DMS79 (cell line): ENCODE measurements at regions not wholly inside any gene's neighbourhood (a gene's known extent, or its start where the extent isn't known, plus 50 kb on each side); places are given as distances from the start of the nearest gene placed in this dataset.
"Not testable (repeated sequence)": the region's sequence is repeated elsewhere in the genome, so short reads cannot be mapped to it uniquely, and the experiment has no call there.

Experiments
- DNase-seq: peaks from one replicate; lab custom pipeline; 2025; lab: John Stamatoyannopoulos, UW

DNA sequence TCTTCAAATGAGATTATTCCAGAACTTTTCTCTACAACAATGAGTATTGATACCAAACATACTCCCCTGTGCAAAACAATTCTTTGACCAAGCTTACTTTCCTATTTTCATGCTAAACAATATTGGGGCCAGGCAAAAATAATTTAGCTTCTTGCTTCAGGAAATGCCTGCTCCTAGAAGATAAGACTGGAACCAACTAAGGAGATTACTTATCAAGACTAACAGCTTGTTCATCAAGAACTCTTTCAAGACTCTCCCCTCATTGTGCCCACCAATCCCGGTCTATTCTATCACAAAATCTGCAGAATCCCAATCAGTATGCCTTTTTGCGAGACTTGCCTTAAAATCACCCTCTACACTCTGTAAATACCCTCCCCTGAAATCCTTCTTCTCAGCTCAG, 536.6 kb downstream of the RWDD3 start:
- no peak for DNase-seq

- DNase-seq, result no peak
Measured at GRCh38 chr1:95778217-95778616, 544.2 kb downstream of the RWDD3 start.

- no peak for DNase-seq
Measured at GRCh38 chr1:95780836-95781235, 546.8 kb downstream of the RWDD3 start.

GRCh38 chr1:95790136-95790535, 556.1 kb downstream of the RWDD3 start:
- no peak for DNase-seq

- no peak for DNase-seq
Measured at GRCh38 chr1:95793893-95794292, 559.9 kb downstream of the RWDD3 start.

DNA sequence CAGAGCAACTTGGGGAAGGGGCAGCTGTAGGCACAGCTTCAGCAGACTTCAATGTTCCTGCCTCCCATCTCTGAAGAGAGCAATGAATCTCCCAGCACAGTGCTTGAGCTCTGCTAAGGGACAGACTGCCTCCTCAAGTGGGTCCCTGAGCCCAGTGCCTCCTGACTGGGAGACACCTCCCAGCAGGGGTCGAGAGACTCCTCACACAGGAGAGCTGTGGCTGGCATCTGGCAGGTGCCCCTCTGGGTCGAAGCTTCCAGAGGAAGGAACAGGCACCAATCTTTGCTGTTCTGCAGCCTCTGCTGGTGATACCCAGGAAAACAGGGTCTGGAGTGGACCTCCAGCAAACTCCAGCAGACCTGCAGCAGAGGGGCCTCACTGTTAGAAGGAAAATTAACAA, 563.8 kb downstream of the RWDD3 start:
- DNase-seq, result not testable (repeated sequence)

DNA sequence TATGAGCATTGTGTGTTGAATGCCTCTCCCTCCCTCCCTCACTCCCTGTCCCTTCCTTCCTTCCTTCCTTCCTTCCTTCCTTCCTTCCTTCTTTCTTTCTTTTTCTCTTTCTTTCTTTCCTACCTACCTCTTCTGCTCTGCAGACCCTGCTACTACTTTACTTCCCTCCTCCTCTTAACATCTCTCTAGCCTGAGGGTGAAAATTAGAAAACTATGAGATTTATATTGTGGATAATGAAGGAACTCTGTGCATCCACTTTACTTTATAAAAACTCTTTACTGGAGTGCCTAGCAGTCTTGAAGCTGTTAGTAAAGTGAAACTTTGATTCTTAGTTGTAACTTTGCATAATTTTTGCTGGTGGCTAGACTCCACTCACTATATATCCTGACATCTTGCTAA, 572.2 kb downstream of the RWDD3 start:
- DNase-seq, result no peak

DNA sequence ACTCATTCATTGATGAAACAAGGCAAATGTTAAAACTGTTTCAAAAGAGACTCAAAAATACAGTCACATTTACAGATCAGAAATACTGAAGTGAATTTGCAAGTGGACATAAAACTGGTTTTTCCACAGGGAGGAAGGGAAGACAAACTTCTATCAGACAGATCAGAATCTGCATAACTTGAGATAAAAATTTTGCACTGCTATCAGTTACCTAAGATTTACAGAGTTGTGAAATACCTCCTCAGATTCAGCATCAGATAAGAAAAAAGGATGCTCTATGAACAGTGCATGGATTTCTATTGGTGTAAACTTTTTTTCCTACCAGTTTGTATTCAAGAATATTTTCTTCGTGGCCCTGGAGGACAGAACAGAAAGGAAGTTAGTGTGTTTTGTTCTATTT, 575.4 kb downstream of the RWDD3 start:
- no peak for DNase-seq

DNA sequence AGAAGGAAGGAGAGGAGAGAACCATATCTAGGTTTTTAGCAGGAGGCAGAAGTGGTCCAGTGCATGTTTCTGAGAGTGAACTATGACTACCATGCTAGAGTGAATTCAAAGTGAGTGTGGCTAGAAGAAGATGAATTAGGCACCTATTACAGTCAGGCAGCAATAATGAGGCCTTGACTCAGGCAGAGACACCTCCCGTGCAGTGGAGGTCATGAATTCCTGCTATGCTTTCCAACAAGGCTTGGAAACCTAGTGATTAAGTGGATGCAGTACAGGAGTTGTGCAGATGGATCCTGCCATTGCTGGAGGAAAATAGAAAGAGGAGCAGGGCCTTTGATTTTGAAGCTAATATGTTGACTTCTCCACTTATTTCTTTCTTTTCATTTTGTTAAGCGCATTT, 581.5 kb downstream of the RWDD3 start:
- no peak for DNase-seq

DNA sequence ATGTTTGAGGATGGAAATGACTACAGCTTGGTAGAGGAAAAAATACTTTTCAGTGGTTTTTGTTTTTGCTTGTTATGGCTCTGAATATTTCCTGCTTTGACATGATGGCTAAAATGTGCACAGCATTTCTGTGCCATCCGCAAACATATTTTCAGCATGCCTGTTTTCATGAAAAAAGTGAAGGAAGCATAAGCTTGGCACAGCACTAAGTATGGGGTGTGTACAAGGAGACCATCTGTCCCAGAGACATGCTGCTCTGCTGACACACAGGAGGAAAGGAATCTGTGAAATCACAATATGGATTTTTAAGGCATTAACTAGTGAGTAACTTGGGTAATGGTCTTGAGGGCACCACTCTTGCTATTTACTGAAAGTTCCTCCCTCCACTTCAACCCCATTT, 595.5 kb downstream of the RWDD3 start:
- no peak for DNase-seq

DNA sequence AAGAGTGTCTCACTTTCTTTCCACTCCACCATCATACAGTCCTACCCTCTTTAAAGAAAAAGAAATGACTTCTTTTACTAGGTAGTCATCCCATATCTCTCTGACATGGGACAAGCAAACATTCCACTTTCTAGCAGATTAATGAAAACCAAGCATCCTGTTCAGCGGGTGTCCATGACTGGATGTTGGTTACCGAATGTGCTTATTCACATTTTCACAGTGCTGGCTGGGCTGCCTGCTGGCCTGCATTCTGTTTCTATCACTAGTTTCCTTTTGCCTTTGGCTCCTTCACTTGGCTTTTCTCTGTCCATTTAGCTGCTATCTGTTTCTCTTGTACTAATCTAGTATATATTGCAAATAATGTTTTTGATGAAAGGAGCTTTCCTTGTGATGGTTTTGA, 598.4 kb downstream of the RWDD3 start:
- DNase-seq, result no peak

GRCh38 chr1:95849439-95849838, 615.4 kb downstream of the RWDD3 start:
- DNase-seq, result no peak

DNA sequence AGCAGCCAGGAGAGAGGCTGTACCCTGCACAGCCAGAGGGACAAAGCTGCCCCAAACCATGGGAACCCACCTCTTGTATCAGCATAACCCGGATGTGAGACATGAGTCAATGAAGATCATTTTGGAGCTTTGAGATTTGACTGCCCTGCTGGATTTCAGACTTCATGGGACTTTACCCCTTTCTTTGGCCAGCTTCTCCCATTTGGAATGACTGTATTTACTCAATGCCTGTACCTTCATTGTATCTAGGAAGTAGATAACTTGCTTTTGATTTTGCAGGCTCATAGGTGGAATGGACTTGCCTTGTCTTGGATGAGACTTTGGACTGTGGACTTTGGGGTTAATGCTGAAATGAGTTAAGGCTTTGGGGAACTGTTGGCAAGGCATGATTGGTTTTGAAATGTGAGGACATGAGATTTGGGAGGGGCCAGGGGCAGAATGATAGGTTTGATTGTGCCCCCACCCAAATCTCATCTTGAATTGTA, 616.2 kb downstream of the RWDD3 start:
- no peak for DNase-seq

DNA sequence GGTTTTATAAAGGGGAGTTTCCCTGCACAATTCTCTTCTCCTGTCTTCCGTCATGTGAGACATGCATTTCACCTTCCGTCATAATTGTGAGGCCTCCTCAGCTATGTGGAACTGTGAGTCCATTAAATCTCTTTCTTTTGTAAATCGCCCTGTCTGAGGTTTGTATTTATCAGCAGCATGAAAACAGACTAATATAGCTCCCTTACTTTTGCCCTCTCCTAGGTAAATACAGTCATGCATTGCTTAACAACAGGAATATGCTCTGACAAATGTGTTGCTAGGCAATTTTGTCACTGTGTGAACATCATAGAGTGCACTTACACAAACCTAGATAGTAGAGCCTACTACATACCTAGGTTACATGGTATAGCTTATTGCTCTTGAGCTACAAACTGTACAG, 616.8 kb downstream of the RWDD3 start:
- DNase-seq, result no peak

DNA sequence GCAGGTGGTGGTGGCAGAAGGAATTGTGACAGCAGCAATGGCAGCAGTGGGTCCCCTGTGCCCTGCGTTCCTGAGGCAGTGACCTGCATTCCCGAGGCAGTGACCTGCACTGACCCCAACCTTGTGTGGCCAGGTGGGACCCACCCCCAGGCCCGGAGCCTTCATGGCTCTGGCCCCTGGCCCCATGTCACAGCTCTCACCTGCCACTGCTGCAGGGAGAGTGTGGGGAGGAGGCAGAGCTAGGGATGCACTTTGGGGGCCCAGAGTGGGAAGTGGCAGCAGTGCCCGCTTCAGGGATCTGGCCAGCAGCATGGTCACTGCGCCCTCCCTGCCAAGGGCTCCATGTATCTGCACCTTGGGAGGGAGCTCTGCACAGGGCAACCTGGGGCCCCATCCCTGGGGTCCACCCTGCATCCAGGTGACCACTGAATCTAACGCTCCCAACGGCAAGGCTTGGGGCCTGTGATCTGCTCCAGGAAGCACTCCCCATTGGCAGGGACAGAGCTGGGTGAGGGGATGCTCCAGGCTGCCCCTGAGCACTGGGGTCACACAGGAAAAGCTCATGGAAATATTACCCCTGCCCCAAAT, 618.6 kb downstream of the RWDD3 start:
- DNase-seq, result no peak

DNA sequence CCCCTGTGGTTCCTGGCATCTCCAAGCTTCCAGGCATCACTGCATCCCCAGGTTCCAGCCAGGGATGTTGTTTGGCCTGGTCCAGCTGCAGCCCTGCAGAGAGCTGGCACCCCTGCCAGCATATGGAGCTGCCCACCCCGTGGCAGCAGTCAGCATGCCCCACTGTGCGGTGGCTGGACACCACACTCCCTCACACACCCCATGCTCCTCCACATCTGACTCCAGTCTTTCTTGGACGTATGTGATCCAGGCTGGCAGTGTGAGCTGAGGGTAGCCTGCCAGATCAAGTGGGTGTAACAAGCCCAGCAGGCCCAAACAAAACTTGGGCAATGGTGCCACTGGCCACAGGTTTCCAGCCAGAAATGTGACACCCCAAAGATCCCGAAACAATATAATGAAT, 620.4 kb downstream of the RWDD3 start:
- no peak for DNase-seq

DNA sequence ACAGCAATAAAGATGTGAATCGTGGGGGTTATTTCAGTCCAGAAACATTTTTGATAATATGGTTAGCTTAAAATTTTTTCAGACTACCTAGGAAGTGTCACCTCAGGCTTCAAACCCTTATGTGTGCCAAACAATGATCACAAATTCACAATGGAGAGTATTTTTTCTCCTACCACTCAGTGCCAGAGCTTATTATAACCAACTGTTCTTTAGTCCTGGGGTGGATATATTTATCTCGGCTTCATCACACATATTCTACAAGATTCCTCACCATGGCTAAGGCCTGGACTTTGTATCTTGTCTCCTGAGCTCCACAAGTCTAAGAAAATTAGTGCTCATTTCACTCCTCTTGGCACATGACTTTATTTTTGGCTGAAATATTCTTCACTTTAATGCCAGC, 629.1 kb downstream of the RWDD3 start:
- no peak for DNase-seq

GRCh38 chr1:95865769-95866168, 631.8 kb downstream of the RWDD3 start:
- DNase-seq, result no peak

GRCh38 chr1:95876276-95876675, 642.3 kb downstream of the RWDD3 start:
- no peak for DNase-seq

DNA sequence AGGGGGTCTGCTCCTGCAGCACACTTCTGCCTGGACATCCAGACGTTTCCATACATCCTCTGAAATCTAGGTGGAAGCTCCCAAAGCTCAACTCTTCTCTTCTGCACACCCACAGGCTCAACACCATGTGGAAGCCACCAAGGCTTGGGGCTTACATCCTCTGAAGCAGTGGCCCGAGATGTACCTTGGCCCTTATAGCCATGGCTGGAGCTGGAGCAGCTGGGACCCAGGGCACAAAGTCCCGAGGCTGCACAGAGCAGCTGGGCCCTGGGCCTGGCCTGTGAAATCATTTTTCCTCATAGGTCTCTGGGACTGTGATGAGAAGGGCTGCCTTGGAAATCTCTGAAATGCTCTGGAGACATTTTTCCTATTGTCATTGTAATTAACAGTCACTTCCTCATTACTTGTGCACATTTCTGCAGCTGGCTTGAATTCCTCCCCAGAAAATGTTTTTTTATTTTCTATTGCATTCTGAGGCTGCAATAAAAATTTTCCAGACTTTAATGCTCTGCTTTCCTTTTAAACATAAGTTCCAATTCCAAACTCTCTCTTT, 645.6 kb downstream of the RWDD3 start:
- DNase-seq, result no peak

GRCh38 chr1:95888941-95889390, 655.0 kb downstream of the RWDD3 start:
- no peak for DNase-seq

DNA sequence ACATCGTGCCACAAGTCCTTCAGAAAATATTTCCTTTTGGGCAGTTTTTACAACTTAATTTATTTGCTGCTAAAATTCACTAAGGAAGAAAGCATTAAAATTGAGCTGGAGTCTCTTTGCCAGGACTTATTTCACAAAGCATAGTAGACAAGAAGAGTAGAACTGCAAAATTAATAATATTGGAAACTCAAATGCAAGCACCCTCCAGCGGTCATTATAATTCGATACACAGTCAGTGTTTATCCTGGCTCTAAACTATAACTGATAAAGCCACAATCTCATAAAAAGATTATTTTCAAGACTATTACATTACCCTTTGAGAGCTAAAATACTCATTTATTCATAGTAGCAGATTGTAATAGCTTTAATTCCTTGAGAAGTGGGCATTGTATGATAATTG, 655.4 kb downstream of the RWDD3 start:
- DNase-seq, result peak; percentile 50

DNA sequence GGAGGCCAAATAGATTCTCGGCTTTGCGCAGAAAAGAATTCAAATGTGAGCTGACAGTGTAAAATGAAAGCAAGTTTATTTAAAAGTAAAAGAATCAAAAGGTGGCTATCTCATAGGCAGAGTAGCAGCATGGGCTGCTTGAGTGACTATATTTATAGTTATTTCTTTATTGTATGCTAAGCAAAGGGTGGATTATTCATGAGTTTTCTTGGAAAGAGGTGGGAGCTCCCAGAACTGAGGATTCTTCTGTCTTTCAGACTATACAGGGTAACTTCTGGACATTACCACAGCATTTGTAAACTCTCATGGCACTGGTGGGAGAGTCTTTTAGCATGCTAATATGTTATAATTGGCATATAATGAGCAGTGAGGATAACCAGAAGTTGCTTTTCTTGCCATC, 659.9 kb downstream of the RWDD3 start:
- no peak for DNase-seq

DNA sequence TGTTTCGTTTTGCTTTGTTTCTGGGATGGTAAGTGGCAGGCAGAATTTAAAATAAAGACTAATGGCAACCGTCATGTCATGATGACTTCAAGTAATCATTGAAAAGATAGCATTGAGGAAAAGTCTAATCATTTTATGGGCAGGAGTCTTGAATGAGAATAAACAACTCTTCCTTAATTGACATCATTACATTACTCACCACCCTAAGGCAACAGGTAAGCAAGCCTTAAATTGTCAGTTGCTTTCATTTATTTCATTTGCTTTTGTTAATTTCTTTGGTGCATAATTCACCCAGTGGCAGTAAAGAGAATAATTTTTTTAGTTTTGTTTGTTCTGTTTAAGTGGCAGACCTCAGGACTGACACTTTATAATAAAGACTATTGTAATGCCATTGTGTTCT, 669.0 kb downstream of the RWDD3 start:
- no peak for DNase-seq
